ENCODE measurements at regions not wholly inside any gene's neighbourhood (a gene's known extent, or its start where the extent isn't known, plus 50 kb on each side); places are given as distances from the start of the nearest gene placed in this dataset.

GRCh38 chr2:39954346-39954745 lies 175.3 kb upstream of the THUMPD2 start:
- intact Hi-C loops (cut with DNase I): no loop called here
- Histone ChIP-seq H3K36me3 (no peaks in the 10 kb centered on the region), H3K27me3 (replicated peaks; ENCODE audit: insufficient read depth) (no peaks in the 10 kb centered on the region), H3K9me3 (no peaks in the 10 kb centered on the region), H3K27ac (no peak overlapping the region), H3K4me3 (no peak overlapping the region), H3K4me1 (replicated peaks) (no peaks in the 10 kb centered on the region)
- TF ChIP-seq POLR2A (IDR thresholded peaks at IDR 0.05) (no peak), POLR2AphosphoS5 (IDR thresholded peaks at IDR 0.05) (no peak)
- TF ChIP-seq, protein P1, sequence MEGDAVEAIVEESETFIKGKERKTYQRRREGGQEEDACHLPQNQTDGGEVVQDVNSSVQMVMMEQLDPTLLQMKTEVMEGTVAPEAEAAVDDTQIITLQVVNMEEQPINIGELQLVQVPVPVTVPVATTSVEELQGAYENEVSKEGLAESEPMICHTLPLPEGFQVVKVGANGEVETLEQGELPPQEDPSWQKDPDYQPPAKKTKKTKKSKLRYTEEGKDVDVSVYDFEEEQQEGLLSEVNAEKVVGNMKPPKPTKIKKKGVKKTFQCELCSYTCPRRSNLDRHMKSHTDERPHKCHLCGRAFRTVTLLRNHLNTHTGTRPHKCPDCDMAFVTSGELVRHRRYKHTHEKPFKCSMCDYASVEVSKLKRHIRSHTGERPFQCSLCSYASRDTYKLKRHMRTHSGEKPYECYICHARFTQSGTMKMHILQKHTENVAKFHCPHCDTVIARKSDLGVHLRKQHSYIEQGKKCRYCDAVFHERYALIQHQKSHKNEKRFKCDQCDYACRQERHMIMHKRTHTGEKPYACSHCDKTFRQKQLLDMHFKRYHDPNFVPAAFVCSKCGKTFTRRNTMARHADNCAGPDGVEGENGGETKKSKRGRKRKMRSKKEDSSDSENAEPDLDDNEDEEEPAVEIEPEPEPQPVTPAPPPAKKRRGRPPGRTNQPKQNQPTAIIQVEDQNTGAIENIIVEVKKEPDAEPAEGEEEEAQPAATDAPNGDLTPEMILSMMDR (IDR thresholded peaks at IDR 0.05): no peak
- no peak for DNase-seq (ENCODE audit: low spot score)

DNA sequence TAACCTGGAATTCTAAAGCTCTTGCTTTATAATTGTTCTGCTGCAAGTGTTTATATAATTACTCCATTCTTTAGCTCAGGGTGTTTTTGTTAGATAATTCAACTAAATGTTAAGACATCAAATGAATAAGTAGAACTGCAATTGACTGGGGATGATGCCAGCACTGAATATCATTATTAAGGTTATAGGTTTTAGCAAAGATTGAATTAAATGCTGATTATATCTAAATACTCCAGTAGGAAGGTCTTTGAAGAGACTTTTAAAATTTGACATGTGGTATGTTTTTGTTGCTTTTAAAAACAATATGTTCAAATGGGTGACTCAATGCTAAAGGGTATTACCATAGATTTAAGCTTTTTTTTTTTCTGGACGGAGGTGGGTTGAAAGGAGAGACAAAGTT lies 170.1 kb upstream of the THUMPD2 start:
- TF ChIP-seq POLR2A (IDR thresholded peaks at IDR 0.05) (no peak), POLR2AphosphoS5 (IDR thresholded peaks at IDR 0.05) (no peak)
- TF ChIP-seq, protein P1 (IDR thresholded peaks at IDR 0.05): no peak
- H3K27me3 ChIP-seq (replicated peaks; ENCODE audit: insufficient read depth): no peaks in the 10 kb centered on the region
- intact Hi-C loops (cut with DNase I): no loop called here
- DNase-seq (ENCODE audit: low spot score): no peak
- no peaks in the 10 kb centered on the region for H3K4me1 ChIP-seq (replicated peaks)
- 89% methylated on average over 1 of the region's 1 CpG for WGBS
- no peak overlapping the region for H3K27ac ChIP-seq
- H3K36me3 ChIP-seq: no peaks in the 10 kb centered on the region
- no peak overlapping the region for H3K4me3 ChIP-seq
- H3K9me3 ChIP-seq: no peaks in the 10 kb centered on the region

GRCh38 chr2:39948016-39948719 lies 169.1 kb upstream of the THUMPD2 start:
- H3K27me3 ChIP-seq (replicated peaks; ENCODE audit: insufficient read depth): no peaks in the 10 kb centered on the region
- intact Hi-C loops (cut with DNase I): no loop called here
- 88% methylated on average over 1 of the region's 1 CpG for WGBS
- DNase-seq (ENCODE audit: low spot score): no peak
- H3K9me3 ChIP-seq: no peaks in the 10 kb centered on the region
- no peak for TF ChIP-seq POLR2A (IDR thresholded peaks at IDR 0.05)
- TF ChIP-seq, protein P1 (IDR thresholded peaks at IDR 0.05): no peak
- TF ChIP-seq POLR2AphosphoS5 (IDR thresholded peaks at IDR 0.05): no peak
- H3K4me3 ChIP-seq: no peak overlapping the region
- H3K4me1 ChIP-seq (replicated peaks): no peaks in the 10 kb centered on the region
- H3K36me3 ChIP-seq: no peaks in the 10 kb centered on the region
- no peak overlapping the region for H3K27ac ChIP-seq

GRCh38 chr2:39947294-39948015 lies 168.4 kb upstream of the THUMPD2 start:
- H3K27me3 ChIP-seq (replicated peaks; ENCODE audit: insufficient read depth): no peaks in the 10 kb centered on the region
- no peak for TF ChIP-seq POLR2AphosphoS5 (IDR thresholded peaks at IDR 0.05)
- TF ChIP-seq, protein P1 (IDR thresholded peaks at IDR 0.05): no peak
- DNase-seq (ENCODE audit: low spot score): no peak
- H3K36me3 ChIP-seq: no peaks in the 10 kb centered on the region
- WGBS: 99% methylated on average over 2 of the region's 2 CpGs
- H3K27ac ChIP-seq: no peak overlapping the region
- intact Hi-C loops (cut with DNase I): no loop called here
- H3K9me3 ChIP-seq: no peaks in the 10 kb centered on the region
- no peaks in the 10 kb centered on the region for H3K4me1 ChIP-seq (replicated peaks)
- no peak overlapping the region for H3K4me3 ChIP-seq

DNA sequence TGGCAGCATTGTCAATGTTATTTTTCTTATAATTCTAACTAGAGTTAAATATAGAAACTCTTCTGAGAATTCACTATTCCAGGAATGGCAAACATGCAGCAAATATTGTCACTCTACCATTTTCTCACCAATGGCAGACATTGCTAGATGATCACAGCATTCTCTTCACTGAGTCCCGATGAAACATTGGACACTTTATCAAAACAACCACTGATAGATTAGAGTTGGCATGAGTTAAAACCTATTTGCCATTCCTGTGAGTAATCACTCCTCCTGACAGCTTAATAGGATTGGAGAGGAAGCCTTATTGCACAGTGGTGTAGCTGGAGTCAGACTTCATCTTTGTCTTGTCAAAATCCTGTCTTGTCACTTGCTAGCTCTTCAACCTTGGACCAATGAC lies 163.9 kb upstream of the THUMPD2 start:
- TF ChIP-seq, protein P1 (IDR thresholded peaks at IDR 0.05): no peak
- TF ChIP-seq POLR2A (IDR thresholded peaks at IDR 0.05) (no peak), POLR2AphosphoS5 (IDR thresholded peaks at IDR 0.05) (no peak)
- WGBS: 45% methylated on average over 1 of the region's 1 CpG
- intact Hi-C loops (cut with DNase I): no loop called here

More for the DNA sequence above, 163.9 kb upstream of the THUMPD2 start:
- Histone ChIP-seq H3K4me3 (no peak overlapping the region), H3K27me3 (replicated peaks; ENCODE audit: insufficient read depth) (no peaks in the 10 kb centered on the region), H3K9me3 (no peaks in the 10 kb centered on the region), H3K27ac (no peak overlapping the region), H3K36me3 (no peaks in the 10 kb centered on the region), H3K4me1 (replicated peaks) (no peaks in the 10 kb centered on the region)
- no peak for DNase-seq (ENCODE audit: low spot score)
